Lung (tissue), 11 donors: ENCODE measurements at regions not wholly inside any gene's neighbourhood (a gene's known extent, or its start where the extent isn't known, plus 50 kb on each side); places are given as distances from the start of the nearest gene placed in this dataset.

Experiments used
- ATAC-seq: fragments of 200-7000 bp; cut with Tn5 transposase; one replicate; pipeline ENCODE4 v1.9.1; 2020; ENCODE audit warnings: moderate number of reproducible peaks; ENCODE audit not compliant: insufficient read depth, low FRiP score
- DNase-seq, 3 donors: peaks; one replicate each; pipeline ENCODE4 v3.0.0-alpha.2; 2013 to 2017
- H3K27ac ChIP-seq, 2 donors: one replicate each; pipeline ENCODE4 v1.5.1; 2013; ENCODE audit warnings: mild to moderate bottlenecking in 2 of 2, moderate library complexity in 2 of 2, control low read depth in 1 of 2, inconsistent platforms in 1 of 2, low read depth in 1 of 2, low read length in 1 of 2
- H3K27me3 ChIP-seq, 3 donors: one replicate each; pipeline ENCODE4 v1.5.1; 2013; ENCODE audit warnings: low read length in 2 of 3; ENCODE audit not compliant: control insufficient read depth in 3 of 3, insufficient read depth in 3 of 3
- H3K36me3 ChIP-seq, 4 donors: one replicate each; pipeline ENCODE4 v1.5.1; 2013; ENCODE audit warnings: low read length in 4 of 4, mild to moderate bottlenecking in 1 of 4, moderate library complexity in 1 of 4; ENCODE audit not compliant: control insufficient read depth in 4 of 4, insufficient read depth in 4 of 4
- H3K4me1 ChIP-seq, 5 donors: one replicate each; pipeline ENCODE4 v1.5.1; 2013; ENCODE audit warnings: low read length in 5 of 5, mild to moderate bottlenecking in 2 of 5, moderate library complexity in 1 of 5; ENCODE audit not compliant: control insufficient read depth in 5 of 5, insufficient read depth in 5 of 5
- H3K4me3 ChIP-seq: one replicate; pipeline ENCODE4 v1.5.1; 2013; ENCODE audit warnings: mild to moderate bottlenecking, control low read depth, moderate library complexity
- H3K9ac ChIP-seq, 2 donors: one replicate each; pipeline ENCODE4 v1.5.1; 2013; ENCODE audit warnings: low read length in 2 of 2, control low read depth in 1 of 2; ENCODE audit not compliant: insufficient read depth in 1 of 2
- H3K9me3 ChIP-seq, 4 donors: one replicate each; pipeline ENCODE4 v1.5.1; 2013; ENCODE audit warnings: low read length in 3 of 4, mild to moderate bottlenecking in 1 of 4, moderate library complexity in 1 of 4; ENCODE audit not compliant: control insufficient read depth in 4 of 4, insufficient read depth in 3 of 4
- WGBS, 2 donors: extraction: QIAGEN DNeasy Blood & Tissue Kit; methylation state at CpG; one replicate each; pipeline ENCODE4 v1.1.7; 2013; 5-methylcytosine and 5-hydroxymethylcytosine counted together
- TF ChIP-seq, protein P1 (sequence below): IDR thresholded peaks from 2 replicates; pipeline ENCODE4 v1.5.1; 2012; ENCODE audit warnings: mild to moderate bottlenecking; ENCODE audit errors: control extremely low read depth, extremely low read depth
- donor health status: control.
- donor health status: control.
- donor health status: Bipolar disorder and iron deficiency.
- donor health status: healthy.
- donor health status: DM: yes; HTN: yes; CAD: no.

DNA sequence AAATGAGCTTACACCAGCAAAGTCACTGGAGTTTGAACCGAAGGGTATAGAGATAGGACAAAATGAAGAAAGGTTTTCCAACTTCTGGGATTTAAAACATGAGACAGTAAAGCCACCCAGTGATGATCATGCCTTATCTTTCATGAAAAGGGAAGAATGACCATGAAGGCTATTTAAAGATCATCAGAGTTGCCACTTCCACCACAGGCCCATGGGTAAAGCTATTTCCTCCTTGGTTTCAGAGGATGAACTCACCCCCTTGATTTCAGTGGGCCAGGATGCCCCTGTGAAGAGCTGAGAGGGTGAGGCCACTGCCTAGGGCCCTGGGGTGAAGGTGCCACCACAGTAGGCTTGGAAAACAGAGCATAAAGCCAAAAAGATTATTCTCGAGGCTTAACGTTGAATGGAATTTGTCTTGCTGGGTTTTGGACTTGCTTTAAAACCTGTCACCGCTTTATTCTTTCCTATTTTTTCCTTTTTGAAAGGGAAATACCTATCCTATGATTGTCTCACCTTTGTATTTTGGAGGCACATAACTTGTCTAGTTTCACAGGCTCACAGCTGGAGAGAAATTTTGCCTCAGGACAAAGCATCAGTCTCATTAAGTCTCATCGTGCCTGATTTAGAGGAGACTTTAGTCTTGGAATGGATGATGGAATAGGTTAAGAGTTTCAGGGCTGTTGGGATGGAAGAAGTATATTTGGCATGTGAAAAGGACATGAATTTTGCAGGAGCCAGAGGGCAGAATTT lies 254.0 kb downstream of the SNCA start:
- TF ChIP-seq, protein P1, sequence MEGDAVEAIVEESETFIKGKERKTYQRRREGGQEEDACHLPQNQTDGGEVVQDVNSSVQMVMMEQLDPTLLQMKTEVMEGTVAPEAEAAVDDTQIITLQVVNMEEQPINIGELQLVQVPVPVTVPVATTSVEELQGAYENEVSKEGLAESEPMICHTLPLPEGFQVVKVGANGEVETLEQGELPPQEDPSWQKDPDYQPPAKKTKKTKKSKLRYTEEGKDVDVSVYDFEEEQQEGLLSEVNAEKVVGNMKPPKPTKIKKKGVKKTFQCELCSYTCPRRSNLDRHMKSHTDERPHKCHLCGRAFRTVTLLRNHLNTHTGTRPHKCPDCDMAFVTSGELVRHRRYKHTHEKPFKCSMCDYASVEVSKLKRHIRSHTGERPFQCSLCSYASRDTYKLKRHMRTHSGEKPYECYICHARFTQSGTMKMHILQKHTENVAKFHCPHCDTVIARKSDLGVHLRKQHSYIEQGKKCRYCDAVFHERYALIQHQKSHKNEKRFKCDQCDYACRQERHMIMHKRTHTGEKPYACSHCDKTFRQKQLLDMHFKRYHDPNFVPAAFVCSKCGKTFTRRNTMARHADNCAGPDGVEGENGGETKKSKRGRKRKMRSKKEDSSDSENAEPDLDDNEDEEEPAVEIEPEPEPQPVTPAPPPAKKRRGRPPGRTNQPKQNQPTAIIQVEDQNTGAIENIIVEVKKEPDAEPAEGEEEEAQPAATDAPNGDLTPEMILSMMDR = no peak
- WGBS, 2 donors = 95 to 98% methylated on average over 5 of the region's 5 CpGs
- Histone ChIP-seq H3K36me3 (no peaks in the 10 kb centered on the region), H3K9ac (no peak overlapping the region), H3K27me3 (no peaks in the 10 kb centered on the region), H3K4me1 (no peaks in the 10 kb centered on the region), H3K27ac (no peak overlapping the region), H3K4me3 (no peak overlapping the region), H3K9me3 (peaks cover 0 to 2% (median 0%) of the 10 kb centered on the region in 4 donors)
- ATAC-seq = no peak
- DNase-seq = no peak

DNA sequence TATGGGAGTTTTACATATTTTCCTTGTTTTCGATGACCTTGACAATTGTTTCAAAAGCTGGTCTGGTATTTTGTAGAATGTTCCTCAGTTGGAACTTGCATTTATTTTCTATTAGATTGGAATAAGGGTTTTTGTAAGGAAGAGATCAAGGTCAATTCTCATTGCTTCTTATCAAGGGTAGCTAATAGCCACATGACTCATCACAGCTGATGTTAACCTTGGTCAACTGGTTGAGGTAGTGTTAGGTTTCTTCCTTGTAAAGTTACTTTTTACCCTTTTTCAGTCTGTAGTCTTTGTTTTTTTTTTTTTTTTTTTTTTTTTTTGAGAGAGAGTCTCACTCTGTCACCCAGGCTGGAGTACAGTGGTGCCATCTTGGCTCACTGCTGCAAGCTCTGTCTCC lies 257.2 kb downstream of the SNCA start:
- peaks cover 0 to 4% (median 0%) of the 10 kb centered on the region in 5 donors for H3K4me1 ChIP-seq
- H3K27me3 ChIP-seq = no peaks in the 10 kb centered on the region
- no peak overlapping the region for H3K9ac ChIP-seq
- DNase-seq (no peak), ATAC-seq (no peak)
- H3K4me3 ChIP-seq = no peak overlapping the region
- TF ChIP-seq, protein P1 = no peak
- H3K36me3 ChIP-seq = no peaks in the 10 kb centered on the region
- WGBS, 2 donors = 0% methylated on average over 1 of the region's 1 CpG
- H3K27ac ChIP-seq = no peak overlapping the region
- H3K9me3 ChIP-seq = peaks cover 0 to 3% (median 0%) of the 10 kb centered on the region in 4 donors

DNA sequence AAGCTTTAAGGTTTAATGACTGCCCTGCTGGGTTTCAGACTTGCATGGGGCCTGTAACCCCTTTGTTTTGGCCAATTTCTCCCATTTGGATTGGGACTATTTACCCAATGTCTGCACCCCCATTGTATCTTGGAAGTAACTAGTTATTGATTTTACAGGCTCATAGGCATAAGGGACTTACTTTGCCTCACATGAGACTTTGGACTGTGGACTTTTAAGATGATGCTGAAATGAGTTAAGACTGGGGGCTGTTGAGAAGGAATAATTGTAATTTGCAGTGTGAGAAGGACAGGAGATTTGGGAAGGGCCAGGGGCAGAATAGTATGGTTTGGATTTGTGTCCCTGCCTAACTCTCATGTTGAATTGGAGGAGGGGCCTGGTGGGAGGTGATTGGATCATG lies 260.7 kb downstream of the SNCA start:
- ATAC-seq (no peak), DNase-seq (no peak)
- Histone ChIP-seq H3K36me3 (no peaks in the 10 kb centered on the region), H3K9ac (no peak overlapping the region), H3K9me3 (peaks cover 0 to 3% (median 0%) of the 10 kb centered on the region in 4 donors), H3K4me3 (no peak overlapping the region), H3K4me1 (peaks cover 0 to 9% (median 0%) of the 10 kb centered on the region in 5 donors), H3K27me3 (no peaks in the 10 kb centered on the region), H3K27ac (no peak overlapping the region)
- TF ChIP-seq, protein P1 = no peak

DNA sequence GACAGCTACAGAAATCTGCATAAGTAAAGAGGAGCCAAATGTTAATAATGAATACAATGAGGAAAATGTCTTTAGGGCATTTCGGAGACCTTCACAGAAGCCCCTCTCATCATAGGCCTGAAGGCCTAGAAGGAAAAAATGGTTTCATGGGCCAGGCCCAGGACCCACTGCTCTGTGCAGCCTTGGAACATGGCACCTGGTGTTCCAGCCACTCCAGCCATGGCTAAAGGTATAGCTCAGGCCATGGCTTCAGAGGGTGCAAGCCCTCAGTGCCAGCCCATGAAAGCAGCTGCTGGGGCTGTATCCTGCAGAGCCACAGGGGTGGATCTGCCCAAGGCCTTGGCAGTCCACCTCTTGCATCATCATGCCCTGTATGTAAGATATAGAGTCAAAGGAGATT lies 261.1 kb downstream of the SNCA start:
- H3K4me1 ChIP-seq = peaks cover 0 to 9% (median 0%) of the 10 kb centered on the region in 5 donors
- WGBS, 2 donors = 96 to 97% methylated on average over 1 of the region's 1 CpG
- DNase-seq (no peak), ATAC-seq (no peak)
- H3K4me3 ChIP-seq = no peak overlapping the region
- peaks cover 0 to 3% (median 0%) of the 10 kb centered on the region in 4 donors for H3K9me3 ChIP-seq
- no peaks in the 10 kb centered on the region for H3K36me3 ChIP-seq
- H3K27ac ChIP-seq = no peak overlapping the region
- H3K27me3 ChIP-seq = no peaks in the 10 kb centered on the region
- TF ChIP-seq, protein P1 = no peak
- no peak overlapping the region for H3K9ac ChIP-seq
